ENCODE measurements at regions not wholly inside any gene's neighbourhood (a gene's known extent, or its start where the extent isn't known, plus 50 kb on each side); places are given as distances from the start of the nearest gene placed in this dataset.
A peak's percentile ranks its signal among the peaks of the same experiment; 100 is the strongest.

- TF ChIP-seq CTCF (IDR thresholded peaks at IDR 0.05) = no peak
- H3K9me3 ChIP-seq = peaks cover 0 to 16% (median 14%) of the 10 kb centered on the region in 3 donors
- no peaks in the 10 kb centered on the region for H3K4me1 ChIP-seq
- no peak overlapping the region for H3K27ac ChIP-seq
- intact Hi-C loops (cut with DNase I; ENCODE audit: low total_unique reads) = no loop called here
- H3K36me3 ChIP-seq = no peaks in the 10 kb centered on the region
- no peak overlapping the region for H3K4me3 ChIP-seq
- DNase-seq = peak in 1 of 2 donors; percentile 6
- no peaks in the 10 kb centered on the region for H3K27me3 ChIP-seq
These were observed 84.4 kb upstream of the SHH start for GRCh38 chr7:155896531-155897263.

- peak in 1 of 2 donors; percentile 54 for DNase-seq
- no peaks in the 10 kb centered on the region for H3K27me3 ChIP-seq
- intact Hi-C loops (cut with DNase I; ENCODE audit: low total_unique reads) = no loop called here
- H3K36me3 ChIP-seq = no peaks in the 10 kb centered on the region
- H3K9me3 ChIP-seq = no peaks in the 10 kb centered on the region
- no peaks in the 10 kb centered on the region for H3K4me1 ChIP-seq
- no peak overlapping the region for H3K4me3 ChIP-seq
- H3K27ac ChIP-seq = no peak overlapping the region
- no peak for TF ChIP-seq CTCF (IDR thresholded peaks at IDR 0.05)
These were observed 81.4 kb upstream of the SHH start for GRCh38 chr7:155893664-155894063.

- Histone ChIP-seq H3K9me3 (no peaks in the 10 kb centered on the region), H3K4me3 (no peak overlapping the region), H3K4me1 (no peaks in the 10 kb centered on the region), H3K27ac (no peak overlapping the region), H3K27me3 (no peaks in the 10 kb centered on the region), H3K36me3 (no peaks in the 10 kb centered on the region)
- TF ChIP-seq CTCF (IDR thresholded peaks at IDR 0.05) = no peak
- intact Hi-C loops (cut with DNase I; ENCODE audit: low total_unique reads) = no loop called here
- peak in 1 of 2 donors; percentile 47 for DNase-seq
These were observed 80.9 kb upstream of the SHH start for GRCh38 chr7:155893176-155893575.

GRCh38 chr7:155889636-155890511 lies 77.6 kb upstream of the SHH start:
- no peak for TF ChIP-seq CTCF (IDR thresholded peaks at IDR 0.05)
- Histone ChIP-seq H3K4me3 (no peak overlapping the region), H3K36me3 (no peaks in the 10 kb centered on the region), H3K27me3 (no peaks in the 10 kb centered on the region), H3K27ac (no peak overlapping the region), H3K4me1 (no peaks in the 10 kb centered on the region), H3K9me3 (no peaks in the 10 kb centered on the region)
- intact Hi-C loops (cut with DNase I; ENCODE audit: low total_unique reads) = no loop called here
- DNase-seq = peak in 1 of 2 donors; percentile 49

GRCh38 chr7:155887174-155887525 lies 74.9 kb upstream of the SHH start:
- Histone ChIP-seq H3K27me3 (no peaks in the 10 kb centered on the region), H3K27ac (no peak overlapping the region), H3K4me1 (no peaks in the 10 kb centered on the region), H3K9me3 (no peaks in the 10 kb centered on the region), H3K36me3 (no peaks in the 10 kb centered on the region), H3K4me3 (no peak overlapping the region)
- intact Hi-C loops (cut with DNase I; ENCODE audit: low total_unique reads) = no loop called here
- TF ChIP-seq CTCF (IDR thresholded peaks at IDR 0.05) = no peak
- DNase-seq = no peak
